ENCODE measurements at regions not wholly inside any gene's neighbourhood (a gene's known extent, or its start where the extent isn't known, plus 50 kb on each side); places are given as distances from the start of the nearest gene placed in this dataset.

DNA sequence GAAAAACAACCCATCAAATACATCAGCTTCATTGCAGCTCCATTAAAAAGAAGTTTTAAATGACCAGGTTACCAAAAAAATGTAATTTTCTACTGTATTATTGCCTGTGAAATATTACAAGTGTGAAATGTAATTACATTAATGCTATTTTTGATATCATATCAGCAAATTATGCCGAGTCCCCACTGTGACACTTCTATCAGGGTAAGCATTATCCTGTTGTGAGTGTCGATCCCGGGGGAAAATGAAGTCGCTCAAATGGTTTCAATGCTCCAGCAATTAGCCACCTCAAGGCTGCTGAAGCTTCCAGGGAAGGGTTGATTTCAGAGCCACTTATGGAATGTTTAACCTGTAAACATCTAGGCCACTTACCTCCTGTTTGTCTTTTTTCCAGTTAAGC lies 70.4 kb downstream of the RCN1 start:
- no peak for DNase-seq (ENCODE audit: low read depth, low spot score)

DNA sequence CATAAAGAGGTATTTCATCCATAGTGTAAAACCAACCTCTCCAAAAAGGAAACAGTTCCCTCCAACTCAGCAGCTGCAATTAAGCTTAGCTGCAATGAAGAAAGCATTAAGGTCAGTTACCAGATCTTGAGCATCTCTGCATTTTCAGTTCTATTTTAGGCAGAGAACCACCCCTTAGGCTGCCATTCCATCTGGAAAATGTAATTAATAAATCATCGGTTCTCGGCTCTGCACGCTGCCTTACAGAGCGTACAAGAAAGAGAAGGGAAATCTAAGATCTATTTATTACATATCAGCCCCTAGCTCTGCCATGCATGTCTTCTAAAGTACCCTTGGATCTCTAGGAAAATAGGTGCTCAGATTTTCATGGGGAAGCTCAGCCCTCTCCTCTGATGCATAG lies 71.5 kb downstream of the RCN1 start:
- DNase-seq (ENCODE audit: low read depth, low spot score) = no peak

DNA sequence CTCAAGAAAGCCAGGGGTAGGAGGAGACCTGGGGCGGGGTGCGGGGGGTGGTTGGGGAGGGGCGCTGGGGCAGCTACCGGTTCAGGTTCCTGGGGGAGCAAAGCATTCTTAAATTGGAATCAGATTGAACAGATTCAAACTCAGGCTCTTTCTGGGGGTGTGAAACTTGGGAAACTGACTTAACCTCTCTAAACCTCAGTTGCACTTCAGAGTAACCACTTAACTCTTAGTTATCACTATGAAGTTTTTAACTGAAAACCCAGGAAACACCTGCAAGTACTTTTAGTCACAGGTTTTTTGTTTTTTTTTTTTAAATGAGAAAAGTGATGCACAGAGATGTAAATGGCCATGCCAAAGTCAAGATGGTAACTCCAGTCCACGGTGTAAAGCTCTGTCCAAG lies 72.0 kb downstream of the RCN1 start:
- DNase-seq (ENCODE audit: low read depth, low spot score) = no peak

DNA sequence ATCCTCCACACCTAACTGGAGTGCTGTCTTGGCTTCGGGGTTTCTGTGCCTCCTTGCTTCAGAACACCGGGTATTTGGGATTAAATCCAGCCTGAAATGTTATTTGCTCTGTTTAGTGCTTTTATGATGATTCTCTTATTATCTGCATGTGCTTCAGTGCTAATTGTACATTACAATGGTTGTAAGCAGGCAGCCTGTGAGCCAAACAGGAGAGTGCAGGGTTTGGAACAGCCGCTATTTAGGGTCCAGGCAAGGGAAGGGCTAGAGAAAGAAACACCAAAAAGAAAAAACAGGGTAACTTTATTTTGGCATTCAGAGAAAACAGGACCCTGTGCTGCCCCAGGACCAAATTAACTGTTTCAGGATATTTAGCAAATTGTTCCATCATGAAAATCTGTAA lies 72.7 kb downstream of the RCN1 start:
- DNase-seq (ENCODE audit: low read depth, low spot score) = no peak

DNA sequence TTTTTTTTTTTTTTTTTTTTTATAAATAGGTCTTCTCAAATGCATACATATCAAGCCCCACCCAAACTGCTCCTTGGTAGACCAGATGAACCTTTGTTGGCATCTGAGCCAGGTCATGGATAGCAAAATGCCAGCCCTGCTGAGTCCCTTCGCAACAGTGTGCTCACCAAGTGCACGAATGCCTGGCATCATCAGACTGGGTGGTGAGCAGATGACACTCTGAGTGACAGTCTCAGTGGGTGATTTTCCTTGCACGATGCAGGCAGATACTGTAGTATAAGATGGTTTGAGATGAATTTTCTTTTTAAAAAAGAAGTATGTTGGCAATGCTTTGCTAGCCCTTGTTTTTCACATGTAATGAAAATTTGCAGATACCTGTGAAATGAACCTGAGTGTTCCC lies 74.0 kb downstream of the RCN1 start:
- DNase-seq (ENCODE audit: low read depth, low spot score) = no peak

DNA sequence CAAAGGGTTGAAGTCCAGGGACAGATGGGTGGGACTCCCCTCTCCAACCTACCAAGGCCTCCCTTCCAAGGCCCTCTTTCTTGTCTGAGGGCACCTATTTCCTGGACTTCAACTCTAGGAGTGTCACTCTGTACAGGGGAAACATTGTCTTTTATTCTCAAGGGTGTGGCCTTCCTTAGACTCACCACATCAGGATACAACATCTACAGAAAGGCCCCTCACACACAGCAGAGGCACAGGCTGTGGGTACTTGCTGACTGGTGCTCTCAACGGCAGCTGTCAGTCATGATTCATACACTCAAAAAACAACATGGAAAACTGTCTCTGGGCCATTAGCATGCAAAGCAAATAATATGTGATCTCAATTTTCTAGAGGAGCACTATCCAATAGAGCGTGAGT lies 78.0 kb downstream of the RCN1 start:
- DNase-seq (ENCODE audit: low read depth, low spot score) = no peak

DNA sequence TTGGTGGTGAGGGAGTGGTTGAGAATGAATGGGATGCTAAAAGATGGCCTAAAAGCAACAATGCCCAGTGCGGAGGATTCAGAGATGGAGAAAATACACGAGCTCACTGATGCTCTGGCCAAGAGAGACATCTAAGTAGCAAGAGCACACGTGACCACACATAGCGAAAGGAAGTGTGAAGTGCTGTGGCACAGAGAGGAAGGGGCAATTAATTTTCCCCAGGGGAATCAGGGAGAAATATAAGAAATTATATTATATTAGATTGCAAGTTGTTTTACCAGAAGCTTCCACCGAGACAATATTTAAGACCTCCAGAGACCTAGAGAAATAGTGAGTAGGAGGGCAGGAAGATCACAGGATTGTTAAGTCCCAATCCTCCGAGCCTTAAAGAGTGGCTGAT lies 80.6 kb downstream of the RCN1 start:
- no peak for DNase-seq (ENCODE audit: low read depth, low spot score)

DNA sequence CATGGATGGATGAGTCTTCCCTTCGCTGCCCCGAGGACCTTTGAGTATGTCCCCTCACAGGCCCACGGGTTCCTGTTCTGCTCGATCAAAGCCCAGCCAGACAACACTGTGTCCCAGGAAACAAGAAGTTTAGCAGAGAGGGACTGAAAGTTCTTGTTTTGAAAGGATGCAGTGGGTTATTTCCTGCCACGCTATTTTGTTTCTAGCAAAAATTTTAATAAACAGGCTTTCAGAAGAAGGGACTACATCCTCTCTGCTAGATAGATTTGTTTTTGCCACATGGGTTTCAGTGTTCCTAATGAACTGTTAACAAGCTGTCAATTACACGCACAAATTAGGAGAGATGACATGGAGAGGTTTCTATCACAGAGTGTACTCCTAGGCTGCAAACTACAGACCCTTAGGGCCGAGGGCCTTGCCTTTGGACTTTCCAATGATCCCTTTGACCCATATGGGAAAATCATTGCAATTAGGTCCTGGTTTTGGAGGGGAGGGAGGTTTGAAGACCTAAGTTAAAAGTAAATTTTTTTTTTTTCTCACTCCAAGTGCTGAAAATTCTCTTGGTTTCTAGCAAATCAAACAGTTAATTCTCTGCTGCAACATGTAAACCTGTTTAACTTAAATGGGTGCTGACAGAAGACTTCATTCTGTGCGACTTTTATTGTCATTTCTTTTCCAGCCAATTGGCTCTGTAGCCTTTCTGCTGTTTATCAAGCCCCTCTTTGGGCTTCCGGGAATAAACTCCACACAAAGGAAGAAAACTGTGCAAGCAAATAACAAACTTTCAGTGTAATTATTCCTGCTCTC lies 81.4 kb downstream of the RCN1 start:
- no peak for DNase-seq (ENCODE audit: low read depth, low spot score)

DNA sequence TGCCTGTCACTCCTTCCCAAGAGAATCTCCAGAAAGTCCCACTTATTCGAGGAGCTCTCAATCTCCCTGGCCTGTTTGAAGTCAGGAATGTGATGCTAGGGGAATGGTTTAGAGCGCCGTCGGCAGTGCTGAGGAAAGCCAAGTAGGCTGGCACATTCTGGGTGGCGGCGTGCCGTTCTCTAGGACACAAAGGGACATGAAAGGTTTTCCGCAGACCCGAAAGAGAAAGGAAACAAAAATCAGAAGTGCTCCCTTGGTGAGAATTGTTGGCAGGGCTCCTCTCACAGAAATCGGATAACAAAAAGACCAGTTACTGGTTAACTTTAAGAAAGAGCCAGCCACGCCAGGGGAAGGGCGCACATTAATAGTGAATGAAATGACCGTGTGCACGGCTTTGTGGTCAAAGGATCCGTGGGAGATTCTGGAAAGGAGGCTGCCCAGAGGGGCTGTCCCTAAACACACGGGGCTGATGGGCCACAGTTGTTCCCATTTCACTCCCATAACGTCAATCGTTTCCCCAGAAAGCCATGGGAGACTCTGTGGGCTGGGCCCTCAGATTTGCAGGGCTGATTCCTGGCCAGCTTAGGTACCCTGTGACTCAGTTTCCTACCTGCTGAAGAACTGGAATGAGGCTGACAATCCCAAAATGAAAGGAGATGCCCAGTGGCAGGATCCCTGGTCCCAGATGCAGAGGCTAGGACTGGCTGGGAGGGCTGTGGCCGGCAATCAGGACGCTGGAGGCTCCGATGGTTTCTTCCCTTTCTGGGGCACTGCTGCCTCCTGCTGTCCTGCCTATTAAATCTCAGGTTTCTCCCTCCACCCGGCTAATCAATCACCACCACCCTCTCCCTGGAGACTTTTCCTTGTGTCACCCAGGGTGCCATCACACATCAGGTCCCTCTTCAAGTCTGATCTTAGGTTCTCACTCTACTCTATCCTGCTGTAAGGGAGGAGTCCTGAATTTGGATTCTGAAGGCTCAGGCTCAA lies 82.3 kb downstream of the RCN1 start:
- DNase-seq (ENCODE audit: low read depth, low spot score) = no peak

DNA sequence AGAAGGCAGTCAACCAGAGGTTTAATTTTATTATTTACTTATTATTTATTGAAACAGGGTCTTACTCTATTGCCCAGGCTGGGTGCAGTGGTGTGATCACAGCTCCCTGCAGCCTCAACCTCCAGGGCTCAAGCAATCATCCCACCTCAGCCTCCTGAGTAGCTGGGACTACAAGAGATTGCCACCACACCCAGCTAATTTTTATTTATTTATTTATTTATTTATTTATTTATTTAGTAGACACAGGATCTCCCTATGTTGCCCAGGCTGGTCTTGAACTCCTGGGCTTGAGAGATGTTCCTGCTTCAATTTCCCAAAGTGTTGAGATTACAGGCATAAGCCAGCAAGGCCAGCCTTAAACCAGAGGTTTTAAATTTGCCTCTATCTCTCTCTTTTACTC lies 83.1 kb downstream of the RCN1 start:
- no peak for DNase-seq (ENCODE audit: low read depth, low spot score)

DNA sequence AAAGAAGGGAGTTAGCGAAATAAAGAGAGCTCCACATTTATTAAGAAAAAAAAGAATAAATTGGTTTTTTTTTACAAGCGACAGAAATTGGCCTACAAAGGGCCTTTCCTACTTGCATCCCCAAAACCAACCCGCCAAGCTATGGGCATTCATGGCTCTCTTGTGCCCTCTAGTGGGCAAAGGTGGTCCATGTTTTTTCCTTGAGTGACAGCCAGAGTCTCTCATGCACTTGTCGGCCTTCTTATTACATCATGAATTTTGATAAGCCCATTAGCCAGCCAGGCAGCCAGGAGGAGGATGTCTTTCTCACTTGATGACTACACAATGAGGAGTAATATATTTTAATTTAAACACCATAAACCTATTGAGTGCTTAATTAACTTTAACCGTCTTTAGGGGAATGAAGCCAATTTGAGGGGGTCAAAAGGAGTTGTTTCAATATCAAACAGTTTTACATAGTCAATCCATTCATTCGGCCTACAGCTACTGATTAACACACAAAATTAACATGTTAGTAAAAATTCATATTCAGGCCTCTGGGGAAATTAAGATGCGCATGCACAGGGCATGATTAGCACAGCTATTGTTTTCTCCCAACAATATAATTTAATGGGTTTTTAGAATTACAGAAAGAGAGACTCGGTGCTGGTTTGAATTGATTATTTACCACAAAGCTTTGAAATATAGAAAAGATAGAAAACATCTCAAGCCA lies 85.5 kb downstream of the RCN1 start:
- DNase-seq (ENCODE audit: low read depth, low spot score) = peak; percentile 59

DNA sequence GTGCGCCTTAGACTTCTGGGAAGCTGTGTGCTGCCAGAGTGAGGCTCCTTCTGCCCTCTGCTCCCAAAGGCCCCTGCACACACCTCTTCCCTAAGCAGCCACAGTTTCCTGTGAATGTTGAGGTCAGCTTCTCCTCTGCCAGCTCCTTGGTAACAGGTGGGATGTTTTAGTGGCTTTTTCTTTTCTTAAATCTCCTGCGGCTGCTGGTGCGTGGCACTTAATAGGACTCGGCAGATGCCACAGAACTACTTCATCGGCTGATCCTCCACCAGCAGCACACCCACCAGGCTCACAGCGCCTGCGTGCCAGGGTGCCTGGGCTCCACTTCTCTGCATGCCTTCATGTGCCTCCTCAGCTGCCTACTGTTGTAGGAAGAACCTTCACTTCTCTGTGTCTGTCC lies 87.8 kb downstream of the RCN1 start:
- DNase-seq (ENCODE audit: low read depth, low spot score) = no peak

DNA sequence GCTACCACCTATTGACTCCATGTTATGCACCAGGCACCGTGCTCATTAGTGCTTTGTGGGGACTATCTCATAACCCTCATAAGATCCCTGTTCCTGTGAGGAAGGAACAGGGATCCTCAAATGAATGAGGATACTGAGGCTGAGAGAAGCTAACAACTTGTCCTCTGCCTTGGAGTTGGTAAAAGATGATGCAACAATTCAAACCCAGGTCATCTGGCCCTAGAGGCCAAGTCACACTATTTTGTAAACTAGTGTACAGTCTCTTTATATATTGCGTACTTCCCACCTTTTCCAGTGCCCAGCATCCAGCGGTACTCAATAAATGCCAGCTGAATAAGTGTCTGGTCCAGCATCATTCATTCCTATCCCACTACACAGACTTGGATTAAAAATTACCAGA lies 92.6 kb downstream of the RCN1 start:
- DNase-seq (ENCODE audit: low read depth, low spot score) = no peak

DNA sequence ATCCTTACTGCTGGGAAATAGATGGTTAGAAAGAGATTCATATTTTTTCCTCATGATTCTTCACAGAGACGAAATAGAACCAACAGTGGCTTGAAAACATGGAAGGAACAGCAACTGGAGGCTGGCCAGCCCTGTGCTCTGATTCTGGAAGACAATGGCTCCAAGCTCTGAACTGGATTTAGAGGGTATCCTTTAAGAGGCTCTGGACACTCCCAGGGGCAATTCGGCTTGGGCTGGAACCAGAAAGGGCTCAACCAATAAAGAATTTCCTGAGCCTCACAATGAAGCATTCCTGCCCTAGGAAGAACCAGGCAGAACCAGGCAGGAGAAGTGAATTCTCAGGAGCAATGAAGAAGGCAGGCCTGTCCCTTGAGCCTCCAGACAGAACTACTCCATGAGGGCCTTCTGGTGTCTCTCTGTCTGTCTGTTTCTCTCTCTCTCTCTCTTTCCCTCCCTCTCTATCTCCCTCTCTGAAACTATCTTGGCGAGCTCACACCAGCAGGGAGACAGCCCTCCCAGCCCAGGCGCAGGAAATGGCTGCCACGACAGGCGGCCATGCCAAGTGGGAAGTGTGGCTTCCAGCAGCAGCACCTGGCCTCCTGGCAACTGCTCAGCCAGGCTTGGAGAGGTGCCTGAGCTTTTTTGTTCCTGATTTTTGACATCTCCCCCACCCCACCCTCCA lies 93.3 kb downstream of the RCN1 start:
- no peak for DNase-seq (ENCODE audit: low read depth, low spot score)

DNA sequence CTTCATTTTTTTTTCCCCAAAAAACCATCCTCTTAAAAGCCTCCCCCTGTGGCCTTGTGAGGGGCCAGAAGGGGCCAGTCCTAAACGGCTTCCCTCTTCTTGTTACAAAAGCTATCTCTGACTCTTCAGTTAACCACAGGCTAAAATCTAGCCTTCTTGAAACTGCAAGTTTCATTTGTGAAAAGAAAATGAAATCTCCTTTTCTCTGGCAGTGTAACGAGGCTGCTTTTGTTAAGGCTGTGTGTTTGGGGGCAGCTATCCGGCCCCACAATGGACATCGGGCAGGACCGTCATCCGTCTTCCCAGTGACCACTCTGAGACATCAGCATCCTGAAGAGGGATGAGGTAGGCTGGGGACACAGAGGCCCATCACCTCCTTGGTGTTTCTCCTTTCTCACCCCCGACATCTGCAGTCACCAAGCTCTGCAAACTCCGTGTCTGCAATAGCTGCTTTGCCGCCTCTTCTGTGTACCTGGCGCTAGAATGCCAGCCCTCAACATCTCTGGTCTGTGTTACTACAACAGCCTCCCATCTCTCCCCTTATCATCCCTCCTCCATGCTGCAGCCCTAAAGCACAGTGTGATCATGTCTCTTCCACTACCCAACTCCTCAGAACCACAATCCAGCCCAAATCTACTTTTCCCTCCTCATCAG lies 94.0 kb downstream of the RCN1 start:
- DNase-seq (ENCODE audit: low read depth, low spot score) = no peak

DNA sequence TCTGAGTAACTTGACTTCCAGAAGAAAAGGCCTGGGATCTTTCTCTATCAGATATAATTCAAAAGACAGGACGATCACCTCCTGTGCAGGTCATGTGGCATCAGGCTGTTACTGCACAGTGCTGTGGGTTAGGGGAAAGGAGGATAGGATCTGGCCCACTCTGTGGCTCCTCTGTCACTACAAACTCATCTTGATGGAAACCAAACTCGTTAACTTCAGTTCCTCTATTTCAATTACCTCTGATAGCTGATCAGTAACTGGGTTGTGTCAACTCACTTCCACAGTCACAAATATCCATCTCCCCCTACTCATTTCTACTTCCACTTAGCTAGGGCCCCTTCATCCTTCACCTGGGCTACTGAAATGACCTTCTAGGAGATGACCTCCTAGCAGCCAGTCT lies 95.2 kb downstream of the RCN1 start:
- no peak for DNase-seq (ENCODE audit: low read depth, low spot score)

DNA sequence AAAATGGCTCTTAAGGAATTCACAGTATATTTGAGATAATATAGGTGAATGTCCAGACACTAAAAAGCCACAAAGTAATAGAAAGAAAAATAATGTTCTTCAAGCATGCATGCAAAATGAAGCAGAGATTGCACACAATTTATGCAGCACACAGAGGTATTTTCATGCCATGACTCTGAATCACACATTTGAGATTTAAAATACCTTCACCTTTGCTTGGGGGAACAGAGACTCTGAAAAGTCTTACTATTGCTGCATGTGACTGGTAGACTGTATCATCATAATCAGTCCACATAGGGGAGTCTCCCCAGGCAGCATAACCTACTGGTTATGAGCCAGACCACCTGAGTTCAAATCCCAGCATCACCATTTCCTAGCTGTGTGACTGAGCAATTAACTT lies 96.2 kb downstream of the RCN1 start:
- DNase-seq (ENCODE audit: low read depth, low spot score) = no peak

DNA sequence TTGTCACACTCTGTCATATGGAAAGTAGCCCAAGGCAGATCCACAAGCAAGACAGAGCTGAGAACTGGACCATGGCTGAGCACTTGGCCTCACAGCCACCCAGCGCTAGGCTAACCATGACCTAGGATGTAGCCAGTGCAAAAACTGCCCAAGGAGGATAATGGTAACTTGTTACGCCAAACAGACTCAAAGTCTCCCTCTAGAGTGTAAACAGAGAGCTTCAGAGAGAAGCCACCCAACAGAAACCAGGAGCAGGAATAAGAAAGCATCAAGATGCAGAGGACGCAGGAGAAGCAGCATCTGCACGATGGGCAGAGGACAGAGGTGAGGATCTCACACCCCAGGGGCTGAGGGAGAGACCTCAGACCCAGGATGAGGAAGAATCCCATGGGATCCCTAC lies 97.9 kb downstream of the RCN1 start:
- DNase-seq (ENCODE audit: low read depth, low spot score) = no peak

DNA sequence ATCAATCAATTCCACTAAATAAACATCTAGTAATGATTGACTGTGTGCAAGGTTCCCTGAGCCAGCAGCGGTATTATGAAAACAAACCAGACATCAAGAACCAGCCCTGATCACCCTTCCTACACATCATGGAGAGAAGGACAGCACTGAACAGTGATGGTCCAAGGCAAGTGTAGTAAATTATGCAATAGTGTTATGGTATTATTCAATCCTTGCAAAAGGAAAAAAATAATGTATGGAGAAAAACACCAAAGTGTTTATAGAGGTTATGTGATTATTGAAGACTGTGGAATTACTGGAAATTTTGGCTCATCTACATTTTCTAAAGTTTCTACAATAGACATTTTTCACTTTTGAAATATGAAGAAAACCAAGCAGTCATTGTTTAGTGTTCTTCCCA lies 105.3 kb downstream of the RCN1 start:
- DNase-seq (ENCODE audit: low read depth, low spot score) = no peak

DNA sequence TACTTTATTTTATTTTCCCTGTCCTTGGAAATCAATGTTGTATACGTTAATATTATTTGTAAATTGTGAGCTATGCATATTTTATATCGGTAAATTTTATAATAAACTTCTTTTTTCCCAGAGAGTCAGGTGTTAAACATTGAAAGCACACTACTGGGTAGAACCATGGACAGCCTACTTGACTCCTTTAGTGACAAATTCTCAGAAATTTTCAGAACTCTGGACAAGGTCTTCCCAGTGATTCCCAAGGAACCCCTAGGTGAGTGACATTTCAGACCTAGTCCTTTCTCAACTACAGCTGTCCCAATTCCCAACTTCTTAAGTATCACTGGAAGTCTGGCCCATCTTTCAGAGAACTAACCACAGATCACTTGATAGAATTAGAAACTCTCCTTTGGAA lies 107.2 kb downstream of the RCN1 start:
- no peak for DNase-seq (ENCODE audit: low read depth, low spot score)
